ENCODE measurements at regions not wholly inside any gene's neighbourhood (a gene's known extent, or its start where the extent isn't known, plus 50 kb on each side); places are given as distances from the start of the nearest gene placed in this dataset.
"Not testable (repeated sequence)": the region's sequence is repeated elsewhere in the genome, so short reads cannot be mapped to it uniquely, and the experiment has no call there.

DNA sequence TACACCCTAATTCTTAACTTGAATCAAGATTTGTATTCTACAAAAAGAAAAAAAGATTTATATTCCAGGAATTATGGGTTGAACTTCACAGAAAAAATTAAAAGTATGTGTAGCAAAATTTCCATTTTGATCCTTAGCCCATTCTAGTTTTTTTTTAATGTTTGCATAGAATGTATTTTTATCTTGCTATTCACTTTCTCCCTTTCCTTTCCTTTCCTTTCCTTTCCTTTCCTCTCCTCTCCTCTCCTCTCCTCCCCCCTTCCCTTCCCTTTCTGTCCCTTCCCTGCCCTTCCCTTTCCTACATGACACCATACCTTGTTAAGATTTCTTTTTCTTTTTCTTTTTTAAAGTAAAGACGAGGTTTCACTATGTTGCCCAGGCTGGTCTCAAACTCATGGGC lies 542.5 kb upstream of the PTGER4 start:
- no peak for DNase-seq (ENCODE audit: low spot score)

GRCh38 chr5:40134883-40135520 lies 544.7 kb upstream of the PTGER4 start:
- no peak for DNase-seq (ENCODE audit: low spot score)

GRCh38 chr5:40124367-40124766 lies 555.3 kb upstream of the PTGER4 start:
- DNase-seq (ENCODE audit: low spot score): no peak

DNA sequence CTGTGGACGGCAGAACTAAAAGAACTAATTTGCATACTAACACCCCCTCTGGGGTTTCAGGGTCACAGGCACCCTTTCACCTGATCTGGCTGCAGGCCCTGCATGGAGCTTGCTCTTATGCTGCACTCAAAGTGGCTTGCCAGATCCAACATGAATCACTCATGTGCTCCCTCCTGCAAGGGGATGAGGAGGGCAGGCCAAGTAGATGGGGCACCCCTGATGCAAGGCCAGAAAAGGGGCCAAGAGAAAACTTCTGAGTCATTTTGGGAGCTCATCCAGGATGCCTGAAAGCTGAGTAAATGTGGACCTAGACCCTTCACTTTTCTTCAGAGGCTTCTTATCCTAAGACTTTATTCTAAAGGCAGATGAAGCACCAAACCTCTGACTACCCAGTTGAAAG lies 558.5 kb upstream of the PTGER4 start:
- no peak for DNase-seq (ENCODE audit: low spot score)

DNA sequence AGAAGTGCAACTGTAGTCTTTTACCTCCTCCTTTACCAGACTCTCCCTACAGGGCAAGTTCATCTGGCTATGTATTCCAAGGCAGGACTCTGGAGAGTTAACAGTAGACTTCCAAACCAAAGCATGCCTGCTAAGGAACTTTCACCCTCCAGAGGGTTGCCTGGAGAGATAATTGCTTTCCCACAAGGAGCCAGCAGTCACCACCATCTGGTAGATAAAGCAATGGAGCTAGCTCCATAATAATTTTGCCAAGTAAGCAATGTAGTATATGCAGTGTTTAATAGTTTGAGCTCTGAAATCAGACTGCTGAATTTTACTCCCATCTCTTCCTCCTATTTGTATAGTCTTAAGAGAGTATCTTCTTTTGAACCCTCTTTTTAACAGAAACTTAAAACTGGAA lies 566.8 kb upstream of the PTGER4 start:
- DNase-seq (ENCODE audit: low spot score): no peak

DNA sequence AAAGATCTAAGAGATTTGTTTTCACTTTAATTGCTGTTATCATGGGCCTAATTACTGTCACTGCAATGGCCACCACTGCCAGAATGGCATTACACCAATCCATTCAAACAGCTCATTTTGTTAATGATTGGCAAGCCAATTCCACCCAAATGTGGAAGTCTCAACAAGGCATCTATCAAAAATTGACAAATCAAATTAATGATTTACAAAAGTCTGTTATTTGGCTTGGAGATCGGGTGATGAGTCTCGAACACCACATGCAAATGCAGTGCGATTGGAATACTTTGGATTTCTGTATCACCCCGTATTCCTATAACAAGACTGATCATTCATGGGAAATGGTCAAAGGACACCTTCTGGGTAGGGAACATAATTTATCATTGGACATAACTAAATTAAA lies 568.7 kb upstream of the PTGER4 start:
- not testable (repeated sequence) for DNase-seq (ENCODE audit: low spot score)

- not testable (repeated sequence) for DNase-seq (ENCODE audit: low spot score)
Observed at GRCh38 chr5:40108764-40109390, 570.8 kb upstream of the PTGER4 start.

DNA sequence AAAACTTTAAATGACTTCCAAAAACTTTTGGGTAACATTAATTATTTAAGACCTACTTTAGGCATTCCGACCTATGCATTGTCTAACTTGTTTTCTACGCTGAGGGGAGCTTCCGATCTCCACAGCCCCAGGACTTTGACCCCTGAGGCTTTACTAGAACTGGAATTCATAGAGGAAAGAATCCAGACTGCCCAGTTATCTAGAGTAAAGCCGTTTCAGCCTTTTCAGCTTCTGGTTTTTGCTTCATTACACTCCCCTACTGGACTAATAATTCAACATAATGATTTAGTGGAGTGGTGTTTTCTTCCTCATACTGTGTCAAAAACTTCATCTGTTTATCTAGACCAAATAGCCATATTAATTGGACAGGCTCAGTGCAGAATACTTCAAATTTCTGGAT lies 571.9 kb upstream of the PTGER4 start:
- DNase-seq (ENCODE audit: low spot score): not testable (repeated sequence)

DNA sequence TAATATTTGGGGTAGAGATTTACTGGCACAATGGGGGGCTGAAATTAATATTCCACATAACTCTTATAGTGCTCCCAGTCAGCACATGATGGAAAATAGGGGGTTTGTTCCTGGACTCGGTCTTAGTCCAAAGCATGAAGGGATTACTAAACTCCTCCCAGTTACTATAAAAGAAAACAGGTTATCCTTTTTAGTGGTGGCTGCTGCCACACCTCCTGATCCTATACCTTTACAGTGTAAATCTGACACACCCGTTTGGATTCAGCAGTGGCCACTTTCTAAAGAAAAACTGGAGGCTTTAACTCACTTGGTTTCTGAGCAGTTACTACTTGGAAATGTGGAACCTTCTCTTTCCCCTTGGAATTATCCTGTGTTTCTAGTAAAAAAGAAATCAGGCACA lies 572.9 kb upstream of the PTGER4 start:
- DNase-seq (ENCODE audit: low spot score): no peak

DNA sequence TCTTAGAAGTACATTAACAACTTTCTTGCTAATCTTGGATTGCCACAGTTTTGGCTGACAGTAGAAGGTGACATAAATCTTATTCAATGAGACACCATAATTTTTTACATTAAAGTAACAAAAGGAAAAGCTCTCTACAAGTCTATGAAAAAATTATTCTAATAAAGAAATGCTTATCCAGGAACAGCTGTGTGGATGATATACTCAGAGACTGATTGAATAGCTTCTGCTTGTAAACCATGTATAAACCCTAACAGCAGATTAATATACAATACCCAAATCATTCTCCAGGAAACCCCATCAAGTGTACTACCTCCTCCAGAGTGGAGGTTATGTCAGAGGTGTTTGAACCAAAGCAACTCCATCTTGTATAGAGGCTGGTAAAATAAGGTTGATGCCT lies 581.4 kb upstream of the PTGER4 start:
- DNase-seq (ENCODE audit: low spot score): no peak

DNA sequence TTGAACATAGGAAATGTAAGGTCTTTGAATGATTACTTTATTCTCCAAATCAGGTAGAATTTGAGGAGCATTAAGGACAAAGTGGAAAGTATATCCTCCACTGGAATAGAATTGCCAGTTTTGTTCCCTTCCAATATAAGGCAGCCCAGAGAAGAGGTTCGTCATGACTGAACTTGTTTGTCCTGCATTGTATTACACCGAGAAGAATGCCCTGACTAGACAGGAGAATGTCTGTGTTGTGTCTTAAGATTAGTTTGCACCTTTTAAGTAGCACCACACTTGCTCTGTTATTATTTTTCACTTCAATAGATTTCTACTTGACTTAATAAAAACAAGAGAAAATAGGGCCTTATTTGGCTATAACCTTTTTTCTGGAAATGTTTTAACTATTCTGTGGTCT lies 586.2 kb upstream of the PTGER4 start:
- no peak for DNase-seq (ENCODE audit: low spot score)

GRCh38 chr5:40089269-40089668 lies 590.4 kb upstream of the PTGER4 start:
- DNase-seq (ENCODE audit: low spot score): no peak

- no peak for DNase-seq (ENCODE audit: low spot score)
Observed at GRCh38 chr5:40084614-40085013, 595.1 kb upstream of the PTGER4 start.

- DNase-seq (ENCODE audit: low spot score): no peak
Observed at GRCh38 chr5:40082313-40082712, 597.4 kb upstream of the PTGER4 start.

DNA sequence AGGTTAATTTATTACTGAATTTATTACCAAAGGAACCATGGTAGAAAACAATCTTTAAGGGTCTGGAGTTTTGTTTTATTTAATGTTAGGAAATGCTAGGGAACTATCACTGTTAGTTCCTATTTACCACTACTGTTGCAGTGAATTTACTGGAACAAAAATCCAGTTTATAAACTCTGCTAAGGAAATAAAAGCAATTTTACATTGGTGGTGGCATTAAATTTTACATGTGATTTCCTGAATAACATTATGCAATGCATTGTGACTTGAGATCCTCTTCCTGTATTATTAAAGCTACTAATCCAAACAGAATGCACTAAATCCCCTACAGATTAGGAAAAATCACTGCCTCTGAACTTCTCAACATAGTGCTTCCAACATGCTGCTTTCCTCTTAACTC lies 599.5 kb upstream of the PTGER4 start:
- DNase-seq (ENCODE audit: low spot score): no peak

GRCh38 chr5:40078898-40079575 lies 600.7 kb upstream of the PTGER4 start:
- no peak for DNase-seq (ENCODE audit: low spot score)

DNA sequence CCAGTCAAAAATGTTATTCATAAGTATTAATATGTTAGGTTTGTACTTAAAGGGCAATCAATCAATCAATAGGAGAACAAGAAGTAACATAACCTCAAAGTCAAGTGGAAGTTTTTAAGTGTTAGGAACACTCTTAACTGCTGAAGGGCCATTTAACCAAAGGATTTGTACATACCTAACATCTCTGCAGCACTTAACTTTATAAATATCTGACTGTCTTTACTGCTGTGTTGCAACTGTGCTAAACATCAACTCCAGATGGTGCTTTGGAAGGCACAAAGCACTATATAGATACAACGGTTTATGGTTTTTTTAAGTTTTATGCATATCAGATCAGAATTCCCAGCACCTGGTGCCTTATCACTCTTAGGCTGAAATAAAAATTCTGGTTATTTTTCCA lies 604.9 kb upstream of the PTGER4 start:
- no peak for DNase-seq (ENCODE audit: low spot score)

- DNase-seq (ENCODE audit: low spot score): no peak
Observed at GRCh38 chr5:40073927-40074326, 605.8 kb upstream of the PTGER4 start.

DNA sequence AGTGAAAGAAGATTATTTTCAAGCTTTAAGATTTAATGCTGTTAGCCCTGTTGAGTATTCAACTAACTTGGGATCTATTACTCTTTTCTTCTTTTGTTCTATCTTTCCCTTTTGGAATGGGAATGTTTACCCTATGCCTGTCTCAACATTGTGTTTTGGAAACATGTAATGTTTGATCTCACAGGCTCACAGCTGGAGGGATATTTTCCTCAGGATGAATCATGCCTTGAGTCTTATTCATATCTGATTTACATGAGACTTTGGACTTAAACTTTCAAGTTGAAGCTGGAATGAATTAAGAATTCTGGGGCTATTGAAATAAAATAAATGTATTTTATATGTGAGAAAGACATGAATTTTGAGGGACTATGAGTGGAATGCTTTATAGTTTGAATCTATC lies 607.8 kb upstream of the PTGER4 start:
- no peak for DNase-seq (ENCODE audit: low spot score)

GRCh38 chr5:40066616-40067015 lies 613.1 kb upstream of the PTGER4 start:
- no peak for DNase-seq (ENCODE audit: low spot score)

DNA sequence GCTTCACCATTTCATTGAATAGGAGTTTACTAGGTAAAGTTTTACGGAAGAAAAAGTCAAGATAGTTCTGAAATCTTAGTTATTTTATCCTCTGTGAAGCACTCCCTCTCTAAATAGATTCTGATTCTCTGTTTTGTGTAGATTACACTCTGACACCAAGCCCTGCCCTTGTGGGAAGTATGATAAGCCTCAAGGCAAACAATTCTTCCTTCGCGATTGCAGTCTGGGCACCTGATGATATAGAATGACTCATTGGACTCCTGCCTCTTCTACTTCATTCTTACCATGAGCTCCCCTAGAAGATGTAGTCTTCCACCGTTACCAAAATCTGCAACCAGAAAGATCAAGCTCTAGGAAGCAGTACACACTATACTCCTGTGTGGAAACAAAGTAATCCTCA lies 626.9 kb upstream of the PTGER4 start:
- no peak for DNase-seq (ENCODE audit: low spot score)

DNA sequence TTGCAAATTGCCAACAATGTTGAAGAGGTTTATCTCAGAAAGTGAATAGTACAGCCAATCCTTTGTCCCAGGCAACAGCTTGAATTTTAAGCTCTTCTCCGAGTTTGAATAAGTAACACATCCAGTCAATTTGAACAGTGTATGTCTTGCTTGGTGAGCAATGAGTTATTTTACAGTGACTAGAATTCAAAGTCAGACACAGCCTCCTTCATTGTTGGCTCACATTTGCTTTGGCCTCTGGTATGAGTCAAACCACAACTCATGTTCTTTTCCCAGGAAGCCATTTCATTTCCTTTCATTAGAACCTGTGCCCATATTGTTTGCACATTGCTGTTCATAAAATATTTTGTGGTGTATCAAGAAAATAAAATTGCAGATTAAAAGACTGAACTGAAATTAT lies 622.0 kb upstream of the DAB2 start:
- DNase-seq (ENCODE audit: low spot score): peak; percentile 27

GRCh38 chr5:40045429-40045828 lies 620.6 kb upstream of the DAB2 start:
- no peak for DNase-seq (ENCODE audit: low spot score)

- DNase-seq (ENCODE audit: low spot score): no peak
Observed at GRCh38 chr5:40043916-40044315, 619.1 kb upstream of the DAB2 start.
